ENCODE measurements at regions not wholly inside any gene's neighbourhood (a gene's known extent, or its start where the extent isn't known, plus 50 kb on each side); places are given as distances from the start of the nearest gene placed in this dataset.

- no peak for DNase-seq
Measured at GRCh38 chrX:104306180-104306579, 51.4 kb upstream of the ESX1 start.

All from activated CD8-positive, alpha-beta memory T cell treated with anti-CD3 and anti-CD28 coated beads for 24 hours (primary cell).